T-cell (primary cell): ENCODE measurements at regions not wholly inside any gene's neighbourhood (a gene's known extent, or its start where the extent isn't known, plus 50 kb on each side); places are given as distances from the start of the nearest gene placed in this dataset.

ENCODE experiments used
- ATAC-seq, 4 experiments: fragments of 200-7000 bp in 3 of 4; fragments of 150-1000 bp in 1 of 4; cut with Tn5 transposase; replicated peaks in 1 of 4; 1 replicate in 3 of 4; 2 replicates in 1 of 4; pipeline ENCODE4 v1.10.0; 2021; ENCODE audit warnings: moderate library complexity in 3 of 4, mild to moderate bottlenecking in 2 of 4, moderate number of reproducible peaks in 1 of 4
- CTCF ChIA-PET, 2 donors: fragments of 300-600 bp; sonication (Branson Sonifier 250); formaldehyde crosslinking; loops; one replicate each; lab custom pipeline; 2022; ENCODE audit warnings: antibody characterized with exemption in 2 of 2; lab: Charles Lee
- POLR2A ChIA-PET, 2 donors: fragments of 300-600 bp; sonication (Branson Sonifier 250); formaldehyde crosslinking; loops; one replicate each; lab custom pipeline; 2022; ENCODE audit warnings: antibody characterized with exemption in 2 of 2; lab: Charles Lee
- DNase-seq, 35 experiments: peaks; one replicate each; pipeline versions ENCODE4 v3.0.0 to v3.0.0-alpha.2; 2013 to 2023
- H3K27ac ChIP-seq: one replicate; pipeline ENCODE4 v1.5.1; 2013; ENCODE audit warnings: low read length
- H3K27me3 ChIP-seq, 2 experiments: replicated peaks in 1 of 2; 1 replicate in 1 of 2; 2 replicates in 1 of 2; pipeline versions ENCODE4 v1.6.1 to v1.7.0; 2013; ENCODE audit warnings: low read length in 1 of 2, mixed read lengths in 1 of 2; ENCODE audit not compliant: control insufficient read depth in 2 of 2, insufficient read depth in 2 of 2; ENCODE audit errors: extremely low read depth in 1 of 2
- H3K36me3 ChIP-seq, 2 donors: 1 replicate in 1 of 2; 2 replicates in 1 of 2; pipeline versions ENCODE4 v1.6.1 to v1.7.0; 2013; ENCODE audit warnings: low read length in 1 of 2; ENCODE audit not compliant: control insufficient read depth in 2 of 2, insufficient read depth in 1 of 2; ENCODE audit errors: extremely low read depth in 1 of 2
- H3K4me1 ChIP-seq, 2 experiments: 1 replicate in 1 of 2; 2 replicates in 1 of 2; pipeline versions ENCODE4 v1.6.1 to v1.7.0; 2013; ENCODE audit warnings: low read length in 2 of 2, mixed read lengths in 1 of 2; ENCODE audit not compliant: insufficient read depth in 2 of 2, control insufficient read depth in 1 of 2; ENCODE audit errors: extremely low read depth in 1 of 2
- H3K4me3 ChIP-seq, 2 donors: 1 replicate in 1 of 2; 2 replicates in 1 of 2; pipeline versions ENCODE4 v1.5.1 to v1.7.0; 2013; ENCODE audit warnings: mild to moderate bottlenecking in 2 of 2, low read length in 1 of 2, moderate library complexity in 1 of 2; ENCODE audit not compliant: control insufficient read depth in 1 of 2; ENCODE audit errors: extremely low read depth in 1 of 2
- H3K9me3 ChIP-seq: 2 replicates; pipeline ENCODE4 v1.7.0; 2013
- H3K27ac Mint-ChIP-seq, 2 donors: one replicate each; pipeline ENCODE4 v1.8.0; 2020 to 2021; ENCODE audit warnings: mild to moderate bottlenecking in 2 of 2, mixed read lengths in 2 of 2
- H3K27me3 Mint-ChIP-seq, 2 donors: one replicate each; pipeline ENCODE4 v1.8.0; 2021 to 2022; ENCODE audit warnings: mixed read lengths in 2 of 2
- H3K36me3 Mint-ChIP-seq: one replicate; pipeline ENCODE4 v1.8.0; 2021; ENCODE audit warnings: mixed read lengths
- H3K4me1 Mint-ChIP-seq, 3 donors: one replicate each; pipeline ENCODE4 v1.8.0; 2020 to 2022; ENCODE audit warnings: mixed read lengths in 3 of 3, mild to moderate bottlenecking in 1 of 3
- H3K4me3 Mint-ChIP-seq, 3 donors: one replicate each; pipeline ENCODE4 v1.8.0; 2020 to 2022; ENCODE audit warnings: mild to moderate bottlenecking in 3 of 3, mixed read lengths in 3 of 3, moderate library complexity in 3 of 3
- H3K9me3 Mint-ChIP-seq, 3 donors: one replicate each; pipeline ENCODE4 v1.8.0; 2020 to 2022; ENCODE audit warnings: mixed read lengths in 3 of 3
- WGBS: methylation state at CpG from one replicate; pipeline ENCODE4 v1.1.5; 2013; ENCODE audit warnings: missing lambda C conversion rate; ENCODE audit not compliant: insufficient coverage; 5-methylcytosine and 5-hydroxymethylcytosine counted together

DNA sequence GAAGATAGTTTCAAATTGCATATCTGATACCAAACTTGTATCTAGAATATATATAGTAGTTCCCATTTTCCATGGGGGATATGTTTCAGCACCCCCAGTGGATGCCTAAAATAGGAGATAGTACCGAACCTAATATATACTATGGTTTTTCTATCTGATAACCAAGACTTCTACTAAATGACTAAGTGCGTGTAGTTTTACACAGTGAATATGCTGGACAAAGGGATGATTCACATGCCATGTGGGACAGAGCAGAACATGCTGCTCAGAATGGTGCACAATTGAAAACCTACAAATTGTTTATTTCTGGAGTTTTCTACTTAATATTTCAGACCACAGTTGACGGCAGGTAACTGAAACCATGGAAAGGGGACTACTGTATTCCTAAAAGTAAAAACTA, 73.4 kb upstream of the TP63 start:
- CTCF ChIA-PET, result no interaction called here

DNA sequence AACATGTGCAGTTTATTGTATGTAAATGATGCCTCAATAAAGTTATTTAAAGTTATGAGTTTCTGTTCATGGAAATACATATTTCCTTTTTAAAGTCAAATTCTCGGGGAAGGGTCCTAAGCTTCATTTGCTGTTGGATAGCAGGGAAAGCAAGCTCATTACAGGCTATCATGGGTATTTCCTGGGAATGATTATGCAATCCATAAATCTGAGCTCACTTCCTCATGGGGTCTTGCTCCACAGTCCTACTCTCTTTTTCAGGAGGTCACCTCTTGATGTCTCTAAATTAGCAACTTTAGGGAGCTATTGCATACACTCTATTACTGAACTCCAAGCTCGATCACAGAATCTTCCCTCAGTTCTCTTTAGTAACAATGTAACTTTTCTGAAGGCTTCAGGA, 69.9 kb upstream of the TP63 start:
- 80% methylated on average over 1 of the region's 2 CpGs for WGBS
- POLR2A ChIA-PET, result interaction anchor here in 1 of 2 donors (0.6 kb wide), 1 partner anchor 392 kb away, joined by 12 read pairs; no protein-coding TSS in a partner anchor

More for the DNA sequence above, 73.4 kb upstream of the TP63 start:
- no peaks in the 10 kb centered on the region for H3K9me3 ChIP-seq
- ATAC-seq (no peak), DNase-seq (no peak)
- peaks cover 0 to 10% (median 4%) of the 10 kb centered on the region in 3 donors for H3K9me3 Mint-ChIP-seq
- no peak overlapping the region for H3K4me3 Mint-ChIP-seq
- no peaks in the 10 kb centered on the region for H3K36me3 ChIP-seq
- H3K27ac Mint-ChIP-seq, result no peak overlapping the region
- no CpG with 5 or more reads among the region's 3 CpGs for WGBS
- no peaks in the 10 kb centered on the region for H3K27me3 ChIP-seq
- POLR2A ChIA-PET, result no interaction called here
- H3K27ac ChIP-seq, result no peak overlapping the region
- no peaks in the 10 kb centered on the region for H3K4me1 ChIP-seq
- no peaks in the 10 kb centered on the region for H3K36me3 Mint-ChIP-seq
- H3K27me3 Mint-ChIP-seq, result no peaks in the 10 kb centered on the region
- H3K4me1 Mint-ChIP-seq, result no peaks in the 10 kb centered on the region
- no peak overlapping the region for H3K4me3 ChIP-seq

DNA sequence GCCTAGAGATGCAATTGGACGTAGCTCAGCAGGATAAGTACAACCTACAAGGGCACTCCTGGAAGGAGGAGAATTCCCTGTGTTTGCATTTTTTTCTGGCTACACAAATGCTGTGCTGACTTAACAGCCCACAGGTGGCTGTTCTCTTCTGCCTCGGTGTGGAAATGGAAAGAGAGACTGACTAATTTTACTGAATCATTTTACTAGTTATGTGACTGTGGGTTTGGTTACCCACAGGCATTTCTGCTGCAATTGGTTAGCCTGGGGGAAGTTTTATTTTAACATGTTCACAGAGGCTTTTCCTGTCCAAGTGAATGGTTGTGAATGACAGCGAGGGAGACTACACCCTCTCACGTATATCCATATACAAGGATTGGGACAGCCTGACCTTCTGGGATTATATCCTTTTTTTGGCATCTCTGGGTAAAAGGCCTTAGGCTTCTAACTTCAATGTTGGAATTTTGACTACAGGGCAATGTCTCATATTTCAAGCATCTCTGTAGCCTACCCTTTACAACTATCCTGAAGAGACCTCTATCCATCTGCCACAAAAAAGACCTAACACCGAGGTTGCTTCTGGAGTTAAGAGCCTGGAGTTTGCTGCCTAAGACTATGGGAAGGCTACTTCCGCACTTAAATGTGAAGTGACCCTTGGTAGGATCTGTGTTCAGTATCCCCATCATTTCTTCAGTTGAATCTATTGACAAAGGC, 67.2 kb upstream of the TP63 start:
- no peak overlapping the region for H3K27ac ChIP-seq
- no peak overlapping the region for H3K4me3 ChIP-seq
- no peaks in the 10 kb centered on the region for H3K27me3 ChIP-seq
- Mint-ChIP-seq H3K27ac (no peak overlapping the region), H3K4me1 (peaks cover 4 to 14% (median 4%) of the 10 kb centered on the region in 3 donors), H3K27me3 (no peaks in the 10 kb centered on the region), H3K36me3 (no peaks in the 10 kb centered on the region), H3K9me3 (no peaks in the 10 kb centered on the region), H3K4me3 (no peak overlapping the region)
- ATAC-seq, result no peak
- no peaks in the 10 kb centered on the region for H3K36me3 ChIP-seq
- 92% methylated on average over 2 of the region's 6 CpGs for WGBS
- CTCF ChIA-PET, result no interaction called here
- no peak for DNase-seq
- POLR2A ChIA-PET, result no interaction called here
- H3K4me1 ChIP-seq, result no peaks in the 10 kb centered on the region
- no peaks in the 10 kb centered on the region for H3K9me3 ChIP-seq

More for the DNA sequence above, 69.9 kb upstream of the TP63 start:
- no peak for ATAC-seq
- DNase-seq, result no peak
- no peaks in the 10 kb centered on the region for H3K27me3 ChIP-seq
- H3K4me1 ChIP-seq, result no peaks in the 10 kb centered on the region
- Mint-ChIP-seq H3K4me1 (peaks cover 4 to 14% (median 4%) of the 10 kb centered on the region in 3 donors), H3K27me3 (no peaks in the 10 kb centered on the region), H3K27ac (no peak overlapping the region), H3K36me3 (no peaks in the 10 kb centered on the region), H3K4me3 (no peak overlapping the region), H3K9me3 (peaks cover 0 to 10% (median 4%) of the 10 kb centered on the region in 3 donors)
- no peak overlapping the region for H3K4me3 ChIP-seq
- H3K9me3 ChIP-seq, result no peaks in the 10 kb centered on the region
- CTCF ChIA-PET, result no interaction called here
- no peaks in the 10 kb centered on the region for H3K36me3 ChIP-seq
- H3K27ac ChIP-seq, result no peak overlapping the region

DNA sequence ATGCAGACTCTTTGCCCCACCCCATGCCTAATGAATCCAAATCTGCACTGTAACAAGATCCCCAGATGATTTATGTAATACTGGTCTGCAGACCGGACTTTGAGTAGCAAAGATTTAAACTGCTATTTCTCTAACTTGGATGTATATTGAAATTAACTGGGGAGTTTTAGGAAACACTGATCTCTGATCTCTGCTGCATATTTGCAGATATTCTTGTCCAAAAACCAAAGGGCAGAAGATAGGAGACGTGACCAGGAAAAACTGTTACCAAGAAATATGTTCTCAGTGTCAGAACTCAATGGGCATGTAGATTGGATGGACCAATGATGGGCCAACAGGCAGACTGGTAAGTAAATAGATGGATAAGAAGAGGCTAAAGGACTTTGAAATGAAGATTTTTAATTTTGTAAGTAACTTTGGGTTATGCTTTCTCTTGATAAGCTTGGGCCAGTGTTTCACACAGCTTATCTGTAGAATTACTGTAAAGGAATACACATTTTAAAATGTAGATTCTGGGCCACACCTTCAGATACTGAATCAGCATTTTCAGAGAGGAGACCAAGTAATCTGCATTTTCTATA, 64.5 kb upstream of the TP63 start:
- DNase-seq (no peak), ATAC-seq (no peak)
- H3K4me1 Mint-ChIP-seq, result peaks cover 11 to 21% (median 12%) of the 10 kb centered on the region in 3 donors
- POLR2A ChIA-PET, result interaction anchor here in 1 of 2 donors (0.6 kb wide), 1 partner anchor 297 kb away, joined by 5 read pairs; no protein-coding TSS in a partner anchor
- H3K27me3 Mint-ChIP-seq, result no peaks in the 10 kb centered on the region
- CTCF ChIA-PET, result no interaction called here
- no peak overlapping the region for H3K4me3 ChIP-seq
- H3K9me3 ChIP-seq, result no peaks in the 10 kb centered on the region
- no peak overlapping the region for H3K27ac Mint-ChIP-seq
- no peaks in the 10 kb centered on the region for H3K9me3 Mint-ChIP-seq
- no peaks in the 10 kb centered on the region for H3K27me3 ChIP-seq
- no peak overlapping the region for H3K4me3 Mint-ChIP-seq
- 83% methylated on average over 1 of the region's 2 CpGs for WGBS
- peaks cover 0 to 3% of the 10 kb centered on the region in 2 experiments for H3K4me1 ChIP-seq
- H3K27ac ChIP-seq, result no peak overlapping the region
- no peaks in the 10 kb centered on the region for H3K36me3 Mint-ChIP-seq
- no peaks in the 10 kb centered on the region for H3K36me3 ChIP-seq

DNA sequence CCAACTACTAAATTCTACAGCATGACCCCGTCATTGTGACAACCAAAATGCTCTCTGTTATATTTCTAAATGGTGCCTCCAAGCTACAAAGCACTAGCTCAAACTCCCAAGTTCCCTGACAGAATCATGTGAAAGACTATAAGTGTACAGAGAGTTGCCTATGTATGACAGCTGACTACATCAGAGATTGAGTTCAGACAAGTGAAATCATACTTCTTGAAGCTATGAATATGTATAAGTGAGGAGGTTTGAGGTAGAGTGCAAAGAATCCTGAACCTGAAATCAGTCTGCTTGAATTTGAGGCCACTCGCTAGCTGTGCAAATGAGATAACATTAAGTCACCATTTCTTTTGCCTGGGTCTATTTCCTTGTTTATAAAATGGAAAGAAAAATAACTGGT, 63.9 kb upstream of the TP63 start:
- Mint-ChIP-seq H3K36me3 (no peaks in the 10 kb centered on the region), H3K4me3 (no peak overlapping the region), H3K27ac (no peak overlapping the region), H3K27me3 (no peaks in the 10 kb centered on the region), H3K4me1 (peaks cover 11 to 21% (median 13%) of the 10 kb centered on the region in 3 donors), H3K9me3 (no peaks in the 10 kb centered on the region)
- ChIA-PET POLR2A (interaction anchor here in 1 of 2 donors (0.6 kb wide), 1 partner anchor 298 kb away, joined by 5 read pairs; no protein-coding TSS in a partner anchor), CTCF (no interaction called here)
- H3K27me3 ChIP-seq, result no peaks in the 10 kb centered on the region
- DNase-seq (no peak), ATAC-seq (no peak)
- H3K27ac ChIP-seq, result no peak overlapping the region
- no peaks in the 10 kb centered on the region for H3K9me3 ChIP-seq
- no peaks in the 10 kb centered on the region for H3K36me3 ChIP-seq
- H3K4me3 ChIP-seq, result no peak overlapping the region
- no CpG with 5 or more reads among the region's 2 CpGs for WGBS
- H3K4me1 ChIP-seq, result peaks cover 0 to 3% of the 10 kb centered on the region in 2 experiments

DNA sequence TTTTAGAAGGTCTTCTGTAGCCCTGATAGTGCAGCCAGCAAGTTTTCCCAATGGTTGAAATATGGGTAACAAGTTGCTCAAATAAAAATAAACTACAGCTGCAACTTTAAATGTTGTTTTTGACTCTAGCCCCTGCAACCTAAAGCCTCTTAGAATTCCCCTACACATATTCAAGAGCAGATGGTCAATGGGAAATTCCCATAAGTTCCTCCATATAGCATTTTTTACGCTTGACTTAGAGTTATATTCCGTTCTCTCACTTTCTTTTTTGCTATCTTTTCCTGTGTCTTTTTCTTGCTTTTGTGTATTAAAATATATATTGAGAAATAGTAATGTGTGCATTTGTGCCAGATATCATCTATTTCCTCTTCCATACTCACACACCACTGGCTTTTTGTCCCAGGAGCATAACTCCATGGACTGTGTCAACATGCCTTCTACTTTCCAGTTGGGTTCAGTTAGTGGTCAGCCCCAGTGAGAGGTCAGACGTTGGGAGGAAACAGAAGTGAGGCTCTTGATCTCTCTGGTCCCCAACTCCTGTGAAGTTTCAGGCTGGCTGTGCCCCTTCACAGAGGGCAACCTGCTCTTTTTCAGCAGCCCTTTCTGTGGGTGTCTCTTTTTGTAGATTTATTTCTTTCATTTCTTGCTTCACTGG, 63.3 kb upstream of the TP63 start:
- no peaks in the 10 kb centered on the region for H3K9me3 Mint-ChIP-seq
- WGBS, result 50% methylated on average over 1 of the region's 3 CpGs
- CTCF ChIA-PET, result no interaction called here

More for the DNA sequence above, 63.3 kb upstream of the TP63 start:
- H3K27me3 ChIP-seq, result no peaks in the 10 kb centered on the region
- H3K4me3 ChIP-seq, result no peak overlapping the region
- H3K4me1 ChIP-seq, result peaks cover 0 to 3% of the 10 kb centered on the region in 2 experiments
- H3K9me3 ChIP-seq, result no peaks in the 10 kb centered on the region
- ATAC-seq, result no peak
- no peak for DNase-seq
- H3K36me3 ChIP-seq, result no peaks in the 10 kb centered on the region
- no peaks in the 10 kb centered on the region for H3K36me3 Mint-ChIP-seq
- peaks cover 11 to 21% (median 16%) of the 10 kb centered on the region in 3 donors for H3K4me1 Mint-ChIP-seq
- no peak overlapping the region for H3K4me3 Mint-ChIP-seq
- H3K27me3 Mint-ChIP-seq, result no peaks in the 10 kb centered on the region
- POLR2A ChIA-PET, result no interaction called here
- no peak overlapping the region for H3K27ac ChIP-seq
- H3K27ac Mint-ChIP-seq, result no peak overlapping the region
